ENCODE measurements at regions not wholly inside any gene's neighbourhood (a gene's known extent, or its start where the extent isn't known, plus 50 kb on each side); places are given as distances from the start of the nearest gene placed in this dataset.

GRCh38 chr4:132332932-132333723 is 816.0 kb upstream of the PCDH10 start:
- Histone ChIP-seq H3K9ac (ENCODE audit: low read length) (no peak overlapping the region), H3K36me3 (ENCODE audit: low read length) (no peaks in the 10 kb centered on the region), H2AFZ (ENCODE audit: low read depth, low read length, severe bottlenecking) (no peak overlapping the region), H3K4me2 (ENCODE audit: low read depth, low read length, poor library complexity, severe bottlenecking) (no peak overlapping the region), H3F3A (ENCODE audit: insufficient read depth) (no peaks in the 10 kb centered on the region), H3K27me3 (ENCODE audit: low read length) (no peaks in the 10 kb centered on the region), H3K27ac (ENCODE audit: low read depth, low read length) (no peak overlapping the region), H3K4me3 (ENCODE audit: insufficient read depth, low read length, poor library complexity, severe bottlenecking) (no peak overlapping the region), H3K9me2 (replicated peaks; ENCODE audit: insufficient read depth, low read length) (no peaks in the 10 kb centered on the region), H4K20me1 (ENCODE audit: low read depth, low read length) (no peaks in the 10 kb centered on the region), H3K79me2 (ENCODE audit: insufficient read depth, low read length) (no peaks in the 10 kb centered on the region), H3K9me3 (ENCODE audit: insufficient read depth, low read length) (no peaks in the 10 kb centered on the region)
- TF ChIP-seq CTCF (IDR thresholded peaks at IDR 0.05; ENCODE audit: insufficient read depth, low read length, poor library complexity, severe bottlenecking) (peak; percentile 14), EZH2phosphoT487 (conservative IDR thresholded peaks at IDR 0.05; ENCODE audit: low read length) (no peak)

- no peaks in the 10 kb centered on the region for H3F3A ChIP-seq (ENCODE audit: insufficient read depth)
- H3K4me2 ChIP-seq (ENCODE audit: low read depth, low read length, poor library complexity, severe bottlenecking): no peak overlapping the region
- no peaks in the 10 kb centered on the region for H3K27me3 ChIP-seq (ENCODE audit: low read length)
- H2AFZ ChIP-seq (ENCODE audit: low read depth, low read length, severe bottlenecking): no peak overlapping the region
- no peak overlapping the region for H3K9ac ChIP-seq (ENCODE audit: low read length)
- H3K36me3 ChIP-seq (ENCODE audit: low read length): no peaks in the 10 kb centered on the region
- no peak overlapping the region for H3K27ac ChIP-seq (ENCODE audit: low read depth, low read length)
- TF ChIP-seq CTCF (IDR thresholded peaks at IDR 0.05; ENCODE audit: insufficient read depth, low read length, poor library complexity, severe bottlenecking) (no peak), EZH2phosphoT487 (conservative IDR thresholded peaks at IDR 0.05; ENCODE audit: low read length) (no peak)
- no peak overlapping the region for H3K4me3 ChIP-seq (ENCODE audit: insufficient read depth, low read length, poor library complexity, severe bottlenecking)
- no peaks in the 10 kb centered on the region for H3K9me2 ChIP-seq (replicated peaks; ENCODE audit: insufficient read depth, low read length)
- H3K79me2 ChIP-seq (ENCODE audit: insufficient read depth, low read length): no peaks in the 10 kb centered on the region
- no peaks in the 10 kb centered on the region for H4K20me1 ChIP-seq (ENCODE audit: low read depth, low read length)
- no peaks in the 10 kb centered on the region for H3K9me3 ChIP-seq (ENCODE audit: insufficient read depth, low read length)
Measured at GRCh38 chr4:132333724-132334047, 815.4 kb upstream of the PCDH10 start.

- H3K27ac ChIP-seq (ENCODE audit: low read depth, low read length): no peak overlapping the region
Measured at GRCh38 chr4:132334081-132334480, 815.0 kb upstream of the PCDH10 start.

More at GRCh38 chr4:132334081-132334480, 815.0 kb upstream of the PCDH10 start:
- Histone ChIP-seq H3K4me3 (ENCODE audit: insufficient read depth, low read length, poor library complexity, severe bottlenecking) (no peak overlapping the region), H3K9me3 (ENCODE audit: insufficient read depth, low read length) (no peaks in the 10 kb centered on the region), H3K4me2 (ENCODE audit: low read depth, low read length, poor library complexity, severe bottlenecking) (no peak overlapping the region), H3F3A (ENCODE audit: insufficient read depth) (no peaks in the 10 kb centered on the region), H3K9ac (ENCODE audit: low read length) (no peak overlapping the region), H2AFZ (ENCODE audit: low read depth, low read length, severe bottlenecking) (no peak overlapping the region), H4K20me1 (ENCODE audit: low read depth, low read length) (no peaks in the 10 kb centered on the region), H3K27me3 (ENCODE audit: low read length) (no peaks in the 10 kb centered on the region), H3K9me2 (replicated peaks; ENCODE audit: insufficient read depth, low read length) (no peaks in the 10 kb centered on the region), H3K79me2 (ENCODE audit: insufficient read depth, low read length) (no peaks in the 10 kb centered on the region), H3K36me3 (ENCODE audit: low read length) (no peaks in the 10 kb centered on the region)
- no peak for TF ChIP-seq CTCF (IDR thresholded peaks at IDR 0.05; ENCODE audit: insufficient read depth, low read length, poor library complexity, severe bottlenecking)
- TF ChIP-seq EZH2phosphoT487 (conservative IDR thresholded peaks at IDR 0.05; ENCODE audit: low read length): no peak

Measured in SU-DHL-6 (cell line).